ENCODE measurements at regions not wholly inside any gene's neighbourhood (a gene's known extent, or its start where the extent isn't known, plus 50 kb on each side); places are given as distances from the start of the nearest gene placed in this dataset.
A peak's percentile ranks its signal among the peaks of the same experiment; 100 is the strongest.

GRCh38 chr9:15079989-15080388 lies 169.8 kb upstream of the FREM1 start:
- Histone ChIP-seq H4K91ac (replicated peaks; ENCODE audit: insufficient read length, low read length) (no peak overlapping the region), H2BK5ac (ENCODE audit: low read depth, low read length) (no peak overlapping the region), H3K4me3 (ENCODE audit: extremely low read depth in 1 of 4, insufficient read depth in 2 of 4, low read depth in 3 of 4, low read length in 4 of 4) (no peak overlapping the region), H3K27me3 (replicated peaks in 1 of 4; ENCODE audit: control insufficient read depth in 3 of 4, extremely low read depth in 1 of 4, insufficient read depth in 3 of 4, low read length in 3 of 4) (no peaks in the 10 kb centered on the region), H3K79me1 (ENCODE audit: low read depth, low read length) (no peaks in the 10 kb centered on the region), H2AK5ac (ENCODE audit: low read depth, low read length) (no peak overlapping the region), H3K4me2 (ENCODE audit: insufficient read depth in 1 of 2, low read depth in 2 of 2, low read length in 2 of 2) (no peak overlapping the region), H4K5ac (ENCODE audit: insufficient read length, low read depth, low read length) (no peak overlapping the region), H3K36me3 (ENCODE audit: control insufficient read depth in 2 of 4, insufficient read depth in 4 of 4, low read length in 3 of 4) (no peaks in the 10 kb centered on the region), H4K8ac (ENCODE audit: extremely low read depth, insufficient read depth, low read length) (no peak overlapping the region), H3K18ac (ENCODE audit: extremely low read depth, low read length) (no peak overlapping the region), H2BK15ac (ENCODE audit: low read length) (no peak overlapping the region), H3K9me3 (ENCODE audit: insufficient read depth in 2 of 2, low read depth in 1 of 2, low read length in 1 of 2) (no peaks in the 10 kb centered on the region), H2BK20ac (ENCODE audit: low read length) (no peak overlapping the region), H3K9ac (replicated peaks in 1 of 4; ENCODE audit: extremely low read depth in 1 of 4, low read depth in 3 of 4, low read length in 3 of 4) (no peak overlapping the region), H2AFZ (ENCODE audit: low read length) (peak overlapping the region; percentile 19; the same call in 1 of the 2 replicates), H3K79me2 (ENCODE audit: control insufficient read depth in 1 of 2, insufficient read depth in 2 of 2, low read length in 2 of 2) (no peaks in the 10 kb centered on the region), H3K56ac (replicated peaks; ENCODE audit: insufficient read length, low read depth, low read length) (no peak overlapping the region), H3K4me1 (replicated peaks in 1 of 4; ENCODE audit: control insufficient read depth in 3 of 4, insufficient read depth in 4 of 4, low read length in 3 of 4) (no peaks in the 10 kb centered on the region), H3K27ac (ENCODE audit: low read depth, low read length) (no peak overlapping the region), H4K20me1 (replicated peaks in 1 of 2; ENCODE audit: control insufficient read depth in 1 of 2, insufficient read depth in 2 of 2, low read length in 2 of 2) (no peaks in the 10 kb centered on the region), H3K23ac (ENCODE audit: insufficient read length) (no peak overlapping the region), H3K14ac (ENCODE audit: insufficient read length) (no peak overlapping the region), H2BK12ac (ENCODE audit: low read depth, low read length) (no peak overlapping the region), H3K4ac (replicated peaks; ENCODE audit: insufficient read length, low read depth, low read length) (no peak overlapping the region), H3K23me2 (ENCODE audit: low read depth, low read length) (no peaks in the 10 kb centered on the region), H2BK120ac (replicated peaks; ENCODE audit: low read depth, low read length) (no peak overlapping the region)
- POLR2A ChIA-PET (ENCODE audit: partially characterized antibody), result no interaction called here
- FAIRE-seq, result no peak
- CTCF ChIA-PET (ENCODE audit: partially characterized antibody), result interaction anchor here (1.8 to 1.9 kb wide), 2 partner anchors 10 to 55 kb away, joined by 5 read pairs; no protein-coding TSS in a partner anchor
- no peak for TF ChIP-seq SP1 (IDR thresholded peaks at IDR 0.05; ENCODE audit: low read depth, low read length)
- no peak for TF ChIP-seq CTBP2 (IDR thresholded peaks at IDR 0.05; ENCODE audit: borderline replicate concordance, insufficient read depth, insufficient read length, low read length)
- no peak for TF ChIP-seq SAP30 (IDR thresholded peaks at IDR 0.05; ENCODE audit: insufficient read depth, insufficient replicate concordance, low read length)
- TF ChIP-seq TEAD4 (IDR thresholded peaks at IDR 0.05; ENCODE audit: low read depth, low read length), result peak; percentile 72
- TF ChIP-seq SIRT6 (IDR thresholded peaks at IDR 0.05; ENCODE audit: low read length), result no peak
- 77% methylated on average over 3 of the region's 3 CpGs; no CpG with 5 or more reads in 1 of the 2 experiments for WGBS, 2 experiments (ENCODE audit: extremely low coverage in 1 of 2, insufficient coverage in 1 of 2, insufficient read length in 1 of 2, insufficient replicate concordance in 2 of 2, low coverage in 1 of 2, low lambda C conversion rate in 2 of 2, missing lambda C conversion rate in 1 of 2)
- no peak for DNase-seq (ENCODE audit: low read depth in 1 of 2, low spot score in 2 of 2)
